Naive thymus-derived CD4-positive, alpha-beta T cell (primary cell): ENCODE measurements at regions not wholly inside any gene's neighbourhood (a gene's known extent, or its start where the extent isn't known, plus 50 kb on each side); places are given as distances from the start of the nearest gene placed in this dataset.

Experiments
- ATAC-seq: fragments of 150-1000 bp; cut with Tn5 transposase; 2 replicates; pipeline ENCODE4 v1.10.0; 2021; ENCODE audit warnings: mild to moderate bottlenecking, moderate library complexity
- CTCF ChIA-PET: fragments of 350-600 bp; sonication (Branson Sonifier 250); formaldehyde crosslinking; loops from one replicate; lab custom pipeline; 2021; ENCODE audit warnings: antibody characterized with exemption; lab: Charles Lee
- POLR2A ChIA-PET: fragments of 350-600 bp; sonication (Branson Sonifier 250); formaldehyde crosslinking; loops from one replicate; lab custom pipeline; 2021; ENCODE audit warnings: antibody characterized with exemption, inconsistent platforms; lab: Charles Lee
- DNase-seq, 9 donors: peaks; one replicate each; pipeline versions ENCODE4 v3.0.0 to v3.0.0-alpha.2; 2020 to 2022; ENCODE audit warnings: mixed read lengths in 1 of 9
- H3K27ac ChIP-seq: one replicate; pipeline ENCODE4 v1.7.0; 2013; ENCODE audit warnings: mild to moderate bottlenecking, low read depth, low read length, moderate library complexity
- H3K27me3 ChIP-seq, 2 donors: one replicate each; pipeline ENCODE4 v1.7.0; 2013; ENCODE audit warnings: low read length in 2 of 2, mild to moderate bottlenecking in 2 of 2, moderate library complexity in 2 of 2; ENCODE audit not compliant: control insufficient read depth in 2 of 2, insufficient read depth in 2 of 2
- H3K36me3 ChIP-seq, 3 experiments: 1 replicate in 2 of 3; 2 replicates in 1 of 3; pipeline ENCODE4 v1.7.0; 2013; ENCODE audit warnings: low read length in 3 of 3, mild to moderate bottlenecking in 3 of 3, moderate library complexity in 1 of 3; ENCODE audit not compliant: insufficient read depth in 3 of 3, control insufficient read depth in 2 of 3
- H3K4me1 ChIP-seq, 2 donors: one replicate each; pipeline ENCODE4 v1.7.0; 2013; ENCODE audit warnings: low read length in 2 of 2, mild to moderate bottlenecking in 2 of 2, moderate library complexity in 1 of 2; ENCODE audit not compliant: control insufficient read depth in 2 of 2, insufficient read depth in 2 of 2
- H3K4me3 ChIP-seq: 2 replicates; pipeline ENCODE4 v1.7.0; 2013; ENCODE audit warnings: mild to moderate bottlenecking, low read length
- H3K9me3 ChIP-seq, 3 experiments: 1 replicate in 2 of 3; 2 replicates in 1 of 3; pipeline ENCODE4 v1.7.0; 2013; ENCODE audit warnings: low read length in 3 of 3; ENCODE audit not compliant: control insufficient read depth in 2 of 3
- H3K27ac Mint-ChIP-seq, 9 donors: one replicate each; pipeline ENCODE4 v1.8.0; 2020 to 2022; ENCODE audit warnings: mixed read lengths in 9 of 9, mild to moderate bottlenecking in 8 of 9, moderate library complexity in 5 of 9, inconsistent platforms in 2 of 9
- H3K27me3 Mint-ChIP-seq, 5 donors: one replicate each; pipeline ENCODE4 v1.8.0; 2021 to 2022; ENCODE audit warnings: mixed read lengths in 5 of 5, mild to moderate bottlenecking in 1 of 5
- H3K36me3 Mint-ChIP-seq, 5 donors: one replicate each; pipeline ENCODE4 v1.8.0; 2020 to 2022; ENCODE audit warnings: mixed read lengths in 5 of 5, mild to moderate bottlenecking in 3 of 5, inconsistent platforms in 1 of 5
- H3K4me1 Mint-ChIP-seq, 7 donors: one replicate each; pipeline ENCODE4 v1.8.0; 2020 to 2022; ENCODE audit warnings: mixed read lengths in 7 of 7, mild to moderate bottlenecking in 3 of 7, inconsistent platforms in 1 of 7
- H3K4me3 Mint-ChIP-seq, 10 donors: one replicate each; pipeline ENCODE4 v1.8.0; 2020 to 2022; ENCODE audit warnings: mild to moderate bottlenecking in 10 of 10, mixed read lengths in 10 of 10, moderate library complexity in 6 of 10, inconsistent platforms in 2 of 10
- H3K9me3 Mint-ChIP-seq, 11 donors: one replicate each; pipeline ENCODE4 v1.8.0; 2020 to 2022; ENCODE audit warnings: mixed read lengths in 11 of 11, mild to moderate bottlenecking in 4 of 11, inconsistent platforms in 1 of 11, moderate library complexity in 1 of 11
- intact Hi-C, 2 donors: fragments of 100-400 bp; cut with micrococcal nuclease; formaldehyde crosslinking; loops; one replicate each; pipeline ENCODE4 v1.15.1; 2023

- ChIA-PET POLR2A (no interaction called here), CTCF (no interaction called here)
- intact Hi-C loops: no loop called here
- no peak for DNase-seq
- Mint-ChIP-seq H3K4me3 (no peak overlapping the region), H3K9me3 (peaks cover 0 to 12% (median 4%) of the 10 kb centered on the region in 11 donors), H3K27ac (no peak overlapping the region), H3K4me1 (no peaks in the 10 kb centered on the region), H3K36me3 (peaks cover 0 to 2% (median 0%) of the 10 kb centered on the region in 5 donors), H3K27me3 (no peaks in the 10 kb centered on the region)
- Histone ChIP-seq H3K4me3 (no peak overlapping the region), H3K27me3 (no peaks in the 10 kb centered on the region), H3K4me1 (no peaks in the 10 kb centered on the region), H3K9me3 (no peaks in the 10 kb centered on the region), H3K36me3 (no peaks in the 10 kb centered on the region), H3K27ac (no peak overlapping the region)
- no peak for ATAC-seq
Observed at GRCh38 chr4:31187979-31188378, 467.8 kb downstream of the PCDH7 start.

- intact Hi-C loops: no loop called here
- CTCF ChIA-PET: no interaction called here
- no peaks in the 10 kb centered on the region for H3K36me3 ChIP-seq
Observed at GRCh38 chr4:31189938-31190337, 469.8 kb downstream of the PCDH7 start.

GRCh38 chr4:31190671-31191070 is 470.5 kb downstream of the PCDH7 start:
- no peaks in the 10 kb centered on the region for H3K36me3 Mint-ChIP-seq
- CTCF ChIA-PET: no interaction called here

More at GRCh38 chr4:31189938-31190337, 469.8 kb downstream of the PCDH7 start:
- no peaks in the 10 kb centered on the region for H3K27me3 Mint-ChIP-seq
- H3K4me1 Mint-ChIP-seq: no peaks in the 10 kb centered on the region
- H3K9me3 Mint-ChIP-seq: peaks cover 0 to 9% (median 5%) of the 10 kb centered on the region in 11 donors
- Histone ChIP-seq H3K9me3 (no peaks in the 10 kb centered on the region), H3K27me3 (no peaks in the 10 kb centered on the region), H3K4me1 (no peaks in the 10 kb centered on the region), H3K4me3 (no peak overlapping the region), H3K27ac (no peak overlapping the region)
- no peak for ATAC-seq
- no peak overlapping the region for H3K27ac Mint-ChIP-seq
- no peak overlapping the region for H3K4me3 Mint-ChIP-seq
- POLR2A ChIA-PET: no interaction called here
- no peaks in the 10 kb centered on the region for H3K36me3 Mint-ChIP-seq
- no peak for DNase-seq

GRCh38 chr4:31192341-31192740 is 472.2 kb downstream of the PCDH7 start:
- CTCF ChIA-PET: interaction anchor here (1.4 kb wide), 1 partner anchor 10 kb away, joined by 4 read pairs; no protein-coding TSS in a partner anchor
- H3K36me3 Mint-ChIP-seq: no peaks in the 10 kb centered on the region
- no peaks in the 10 kb centered on the region for H3K9me3 ChIP-seq
- H3K4me1 Mint-ChIP-seq: no peaks in the 10 kb centered on the region
- DNase-seq (no peak), ATAC-seq (no peak)
- no peaks in the 10 kb centered on the region for H3K4me1 ChIP-seq
- no peak overlapping the region for H3K27ac Mint-ChIP-seq
- intact Hi-C loops: no loop called here
- H3K4me3 Mint-ChIP-seq: no peak overlapping the region
- no peak overlapping the region for H3K4me3 ChIP-seq
- H3K9me3 Mint-ChIP-seq: peaks cover 0 to 18% (median 8%) of the 10 kb centered on the region in 11 donors
- no peak overlapping the region for H3K27ac ChIP-seq
- no peaks in the 10 kb centered on the region for H3K27me3 ChIP-seq
- H3K36me3 ChIP-seq: no peaks in the 10 kb centered on the region
- POLR2A ChIA-PET: no interaction called here
- no peaks in the 10 kb centered on the region for H3K27me3 Mint-ChIP-seq

More at GRCh38 chr4:31190671-31191070, 470.5 kb downstream of the PCDH7 start:
- POLR2A ChIA-PET: no interaction called here
- Mint-ChIP-seq H3K27me3 (no peaks in the 10 kb centered on the region), H3K9me3 (peaks cover 0 to 12% (median 4%) of the 10 kb centered on the region in 11 donors), H3K4me1 (no peaks in the 10 kb centered on the region), H3K4me3 (no peak overlapping the region), H3K27ac (no peak overlapping the region)
- Histone ChIP-seq H3K27me3 (no peaks in the 10 kb centered on the region), H3K27ac (no peak overlapping the region), H3K9me3 (no peaks in the 10 kb centered on the region), H3K36me3 (no peaks in the 10 kb centered on the region), H3K4me3 (no peak overlapping the region), H3K4me1 (no peaks in the 10 kb centered on the region)
- intact Hi-C loops: no loop called here
- ATAC-seq (no peak), DNase-seq (no peak)

- no peaks in the 10 kb centered on the region for H3K27me3 Mint-ChIP-seq
- Histone ChIP-seq H3K4me1 (no peaks in the 10 kb centered on the region), H3K9me3 (peaks cover 0 to 4% (median 0%) of the 10 kb centered on the region in 3 experiments), H3K36me3 (no peaks in the 10 kb centered on the region), H3K27me3 (no peaks in the 10 kb centered on the region), H3K27ac (no peak overlapping the region), H3K4me3 (no peak overlapping the region)
- H3K4me3 Mint-ChIP-seq: no peak overlapping the region
- no peak for ATAC-seq
- peaks cover 0 to 20% (median 8%) of the 10 kb centered on the region in 11 donors for H3K9me3 Mint-ChIP-seq
- CTCF ChIA-PET: interaction anchor here (1.4 kb wide), 1 partner anchor 11 kb away, joined by 4 read pairs; no protein-coding TSS in a partner anchor
- POLR2A ChIA-PET: no interaction called here
- intact Hi-C loops: no loop called here
- no peaks in the 10 kb centered on the region for H3K4me1 Mint-ChIP-seq
- no peaks in the 10 kb centered on the region for H3K36me3 Mint-ChIP-seq
- no peak for DNase-seq
- H3K27ac Mint-ChIP-seq: no peak overlapping the region
Observed at GRCh38 chr4:31193521-31193920, 473.4 kb downstream of the PCDH7 start.

- Mint-ChIP-seq H3K9me3 (peaks cover 0 to 22% (median 10%) of the 10 kb centered on the region in 11 donors), H3K27ac (no peak overlapping the region), H3K4me3 (no peak overlapping the region), H3K36me3 (no peaks in the 10 kb centered on the region), H3K27me3 (no peaks in the 10 kb centered on the region), H3K4me1 (no peaks in the 10 kb centered on the region)
- Histone ChIP-seq H3K9me3 (peaks cover 0 to 4% (median 0%) of the 10 kb centered on the region in 3 experiments), H3K4me3 (no peak overlapping the region), H3K27ac (no peak overlapping the region), H3K36me3 (no peaks in the 10 kb centered on the region), H3K27me3 (no peaks in the 10 kb centered on the region), H3K4me1 (no peaks in the 10 kb centered on the region)
- ChIA-PET CTCF (no interaction called here), POLR2A (no interaction called here)
- no peak for ATAC-seq
- no peak for DNase-seq
- intact Hi-C loops: no loop called here
Observed at GRCh38 chr4:31194823-31195222, 474.7 kb downstream of the PCDH7 start.

GRCh38 chr4:31199644-31200043 is 479.5 kb downstream of the PCDH7 start:
- Mint-ChIP-seq H3K27ac (peak overlapping the region in 1 of 9 donors; percentile 70), H3K4me1 (no peaks in the 10 kb centered on the region), H3K27me3 (no peaks in the 10 kb centered on the region), H3K4me3 (no peak overlapping the region), H3K36me3 (no peaks in the 10 kb centered on the region), H3K9me3 (peaks cover 0 to 29% (median 13%) of the 10 kb centered on the region in 11 donors)
- ChIA-PET POLR2A (no interaction called here), CTCF (no interaction called here)
- intact Hi-C loops: no loop called here
- Histone ChIP-seq H3K36me3 (no peaks in the 10 kb centered on the region), H3K4me1 (no peaks in the 10 kb centered on the region), H3K9me3 (peaks cover 0 to 4% (median 0%) of the 10 kb centered on the region in 3 experiments), H3K4me3 (no peak overlapping the region), H3K27me3 (no peaks in the 10 kb centered on the region), H3K27ac (no peak overlapping the region)
- ATAC-seq (no peak), DNase-seq (no peak)
